GM23338 (cell line): ENCODE measurements at regions not wholly inside any gene's neighbourhood (a gene's known extent, or its start where the extent isn't known, plus 50 kb on each side); places are given as distances from the start of the nearest gene placed in this dataset.

ENCODE experiments used
- ATAC-seq: fragments of 200-7000 bp; cut with Tn5 transposase; 3 replicates; pipeline ENCODE4 v1.9.1; 2020
- DNase-seq: peaks from one replicate; pipeline ENCODE4 v3.0.0-alpha.2; 2015; ENCODE audit warnings: low spot score
- H2AFZ ChIP-seq: fragments of 200-600 bp; sonication (generic); 2 replicates; pipeline ENCODE4 v1.8.0; 2016; ENCODE audit warnings: antibody characterized with exemption, mild to moderate bottlenecking, moderate library complexity
- H3F3A ChIP-seq: fragments of 200-600 bp; sonication (generic); replicated peaks from 2 replicates; pipeline ENCODE4 v1.8.0; 2017; ENCODE audit warnings: antibody characterized with exemption, mixed run types, low read depth
- H3K27ac ChIP-seq: fragments of 200-600 bp; sonication (generic); 2 replicates; pipeline ENCODE4 v1.6.1; 2016; ENCODE audit warnings: low read depth
- H3K27me3 ChIP-seq: fragments of 200-600 bp; sonication (generic); 2 replicates; pipeline ENCODE4 v1.8.0; 2016; ENCODE audit warnings: mild to moderate bottlenecking, mixed run types, moderate library complexity; ENCODE audit not compliant: insufficient read depth
- H3K36me3 ChIP-seq: fragments of 200-600 bp; sonication (generic); 2 replicates; pipeline ENCODE4 v1.8.0; 2016; ENCODE audit warnings: mild to moderate bottlenecking; ENCODE audit not compliant: insufficient read depth
- H3K4me1 ChIP-seq: fragments of 200-600 bp; sonication (generic); 2 replicates; pipeline ENCODE4 v1.8.0; 2016; ENCODE audit warnings: mild to moderate bottlenecking, moderate library complexity; ENCODE audit not compliant: insufficient read depth
- H3K4me2 ChIP-seq: fragments of 200-600 bp; sonication (generic); 2 replicates; pipeline ENCODE4 v1.7.1; 2017; ENCODE audit warnings: mixed run types
- H3K4me3 ChIP-seq: fragments of 200-600 bp; sonication (generic); 2 replicates; pipeline ENCODE4 v1.6.1; 2016; ENCODE audit warnings: mixed run types
- H3K79me2 ChIP-seq: fragments of 200-600 bp; sonication (generic); replicated peaks from 2 replicates; pipeline ENCODE4 v1.8.0; 2017; ENCODE audit warnings: mild to moderate bottlenecking; ENCODE audit not compliant: insufficient read depth
- H3K9me2 ChIP-seq: fragments of 200-600 bp; sonication (generic); 2 replicates; pipeline ENCODE4 v1.8.0; 2017; ENCODE audit not compliant: insufficient read depth
- H4K20me1 ChIP-seq: fragments of 200-600 bp; sonication (generic); replicated peaks from 2 replicates; pipeline ENCODE4 v1.8.0; 2017; ENCODE audit warnings: mild to moderate bottlenecking; ENCODE audit not compliant: insufficient read depth
- H3K27ac Mint-ChIP-seq: 2 replicates; pipeline ENCODE4 v1.8.0; 2020; ENCODE audit warnings: inconsistent platforms, mild to moderate bottlenecking, moderate library complexity, mixed read lengths
- H3K27me3 Mint-ChIP-seq: 3 replicates; pipeline ENCODE4 v1.8.0; 2022; ENCODE audit warnings: low read depth, mild to moderate bottlenecking, moderate library complexity, mixed read lengths, inconsistent platforms; ENCODE audit not compliant: insufficient read depth, poor library complexity
- H3K36me3 Mint-ChIP-seq: 3 replicates; pipeline ENCODE4 v1.8.0; 2021; ENCODE audit warnings: low read depth, mild to moderate bottlenecking, inconsistent platforms, moderate library complexity, mixed read lengths
- H3K4me1 Mint-ChIP-seq: 3 replicates; pipeline ENCODE4 v1.8.0; 2020; ENCODE audit warnings: mild to moderate bottlenecking, inconsistent platforms, mixed read lengths
- H3K4me3 Mint-ChIP-seq: 3 replicates; pipeline ENCODE4 v1.8.0; 2021; ENCODE audit warnings: moderate library complexity, mild to moderate bottlenecking, inconsistent platforms, mixed read lengths
- H3K9me3 Mint-ChIP-seq: 3 replicates; pipeline ENCODE4 v1.8.0; 2020; ENCODE audit warnings: moderate library complexity, mild to moderate bottlenecking, inconsistent platforms, mixed read lengths
- CREB1 ChIP-seq: fragments of 250-450 bp; sonication (Bioruptor Pico); IDR thresholded peaks from 2 replicates; pipeline ENCODE4 v1.5.0; 2020; ENCODE audit warnings: low read depth, mild to moderate bottlenecking, moderate library complexity
- EZH2 ChIP-seq: fragments of 200-600 bp; sonication (generic); IDR thresholded peaks from one replicate; pipeline ENCODE4 v1.8.0; 2017; ENCODE audit warnings: antibody characterized with exemption, mild to moderate bottlenecking, low read depth; ENCODE audit not compliant: unreplicated experiment
- EZH2phosphoT487 ChIP-seq: fragments of 200-600 bp; sonication (generic); IDR thresholded peaks from one replicate; pipeline ENCODE4 v1.8.1; 2018; ENCODE audit warnings: antibody characterized with exemption; ENCODE audit not compliant: unreplicated experiment
- JUNB ChIP-seq: IDR thresholded peaks from one replicate; pipeline ENCODE4 v1.6.1; 2016; ENCODE audit warnings: antibody characterized with exemption; ENCODE audit not compliant: unreplicated experiment
- NANOG ChIP-seq: IDR thresholded peaks from 2 replicates; pipeline ENCODE4 v1.6.1; 2016; ENCODE audit warnings: antibody characterized with exemption, borderline replicate concordance
- POLR2AphosphoS5 ChIP-seq: IDR thresholded peaks from 2 replicates; pipeline ENCODE4 v1.6.1; 2016; ENCODE audit warnings: antibody characterized with exemption, low read depth
- STAT1 ChIP-seq: IDR thresholded peaks from one replicate; pipeline ENCODE4 v1.6.1; 2016; ENCODE audit warnings: antibody characterized with exemption; ENCODE audit not compliant: unreplicated experiment
- ZNF114 ChIP-seq: fragments of 250-450 bp; sonication (Bioruptor Pico); IDR thresholded peaks from 2 replicates; pipeline ENCODE4 v1.5.0; 2020; ENCODE audit warnings: mild to moderate bottlenecking, moderate library complexity
- ZNF331 ChIP-seq: fragments of 250-450 bp; sonication (Bioruptor Pico); IDR thresholded peaks from 2 replicates; pipeline ENCODE4 v1.5.0; 2020; ENCODE audit warnings: low read depth, mild to moderate bottlenecking, moderate library complexity
- TF ChIP-seq, protein P1 (sequence below): IDR thresholded peaks from 2 replicates; pipeline ENCODE4 v1.6.1; 2016; ENCODE audit warnings: antibody characterized with exemption
- TF ChIP-seq, protein P2 (sequence below), 2 experiments: fragments of 200-600 bp in 1 of 2; sonication (generic) in 1 of 2; conservative IDR thresholded peaks; 2 replicates each; pipeline versions ENCODE4 v1.5.1 to v1.6.1; 2016 to 2017; ENCODE audit warnings: antibody characterized with exemption in 2 of 2, low read depth in 2 of 2, mild to moderate bottlenecking in 2 of 2, moderate library complexity in 1 of 2
- TF ChIP-seq, protein P3 (sequence below): IDR thresholded peaks from one replicate; pipeline ENCODE4 v1.6.1; 2018; ENCODE audit warnings: antibody characterized with exemption; ENCODE audit not compliant: unreplicated experiment

DNA sequence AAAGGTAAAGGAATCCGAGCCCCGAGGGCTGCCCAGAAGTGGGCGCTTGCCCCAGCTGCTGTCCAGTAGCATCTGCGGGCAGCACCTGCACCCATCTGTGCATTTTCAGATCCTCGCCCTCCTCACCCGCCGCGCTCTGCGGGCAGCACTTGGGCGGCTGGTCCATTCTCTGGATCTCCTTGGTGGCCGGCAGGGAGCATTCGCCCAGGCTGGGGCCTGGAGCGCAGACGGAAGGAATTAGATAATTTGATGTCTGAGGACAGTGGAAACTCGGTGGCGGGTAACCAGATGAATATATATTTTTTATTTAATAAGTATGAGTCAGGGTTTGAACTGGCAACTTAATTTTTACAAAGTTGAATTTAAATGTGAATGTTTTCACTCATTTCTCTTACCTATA is 88.5 kb downstream of the NPIPB11 start (continued):
- no peak for TF ChIP-seq EZH2phosphoT487
- TF ChIP-seq, protein P1, sequence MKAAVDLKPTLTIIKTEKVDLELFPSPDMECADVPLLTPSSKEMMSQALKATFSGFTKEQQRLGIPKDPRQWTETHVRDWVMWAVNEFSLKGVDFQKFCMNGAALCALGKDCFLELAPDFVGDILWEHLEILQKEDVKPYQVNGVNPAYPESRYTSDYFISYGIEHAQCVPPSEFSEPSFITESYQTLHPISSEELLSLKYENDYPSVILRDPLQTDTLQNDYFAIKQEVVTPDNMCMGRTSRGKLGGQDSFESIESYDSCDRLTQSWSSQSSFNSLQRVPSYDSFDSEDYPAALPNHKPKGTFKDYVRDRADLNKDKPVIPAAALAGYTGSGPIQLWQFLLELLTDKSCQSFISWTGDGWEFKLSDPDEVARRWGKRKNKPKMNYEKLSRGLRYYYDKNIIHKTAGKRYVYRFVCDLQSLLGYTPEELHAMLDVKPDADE = no peak
- no peak for TF ChIP-seq ZNF114 (CRISPR knock-in tag)
- no peak for TF ChIP-seq CREB1 (CRISPR knock-in tag)
- no peak for TF ChIP-seq STAT1
- TF ChIP-seq, protein P2, sequence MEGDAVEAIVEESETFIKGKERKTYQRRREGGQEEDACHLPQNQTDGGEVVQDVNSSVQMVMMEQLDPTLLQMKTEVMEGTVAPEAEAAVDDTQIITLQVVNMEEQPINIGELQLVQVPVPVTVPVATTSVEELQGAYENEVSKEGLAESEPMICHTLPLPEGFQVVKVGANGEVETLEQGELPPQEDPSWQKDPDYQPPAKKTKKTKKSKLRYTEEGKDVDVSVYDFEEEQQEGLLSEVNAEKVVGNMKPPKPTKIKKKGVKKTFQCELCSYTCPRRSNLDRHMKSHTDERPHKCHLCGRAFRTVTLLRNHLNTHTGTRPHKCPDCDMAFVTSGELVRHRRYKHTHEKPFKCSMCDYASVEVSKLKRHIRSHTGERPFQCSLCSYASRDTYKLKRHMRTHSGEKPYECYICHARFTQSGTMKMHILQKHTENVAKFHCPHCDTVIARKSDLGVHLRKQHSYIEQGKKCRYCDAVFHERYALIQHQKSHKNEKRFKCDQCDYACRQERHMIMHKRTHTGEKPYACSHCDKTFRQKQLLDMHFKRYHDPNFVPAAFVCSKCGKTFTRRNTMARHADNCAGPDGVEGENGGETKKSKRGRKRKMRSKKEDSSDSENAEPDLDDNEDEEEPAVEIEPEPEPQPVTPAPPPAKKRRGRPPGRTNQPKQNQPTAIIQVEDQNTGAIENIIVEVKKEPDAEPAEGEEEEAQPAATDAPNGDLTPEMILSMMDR (conservative IDR thresholded peaks at IDR 0.05; ENCODE audit: low read depth in 2 of 2) = no peak
- TF ChIP-seq NANOG = no peak
- no peak for TF ChIP-seq EZH2

DNA sequence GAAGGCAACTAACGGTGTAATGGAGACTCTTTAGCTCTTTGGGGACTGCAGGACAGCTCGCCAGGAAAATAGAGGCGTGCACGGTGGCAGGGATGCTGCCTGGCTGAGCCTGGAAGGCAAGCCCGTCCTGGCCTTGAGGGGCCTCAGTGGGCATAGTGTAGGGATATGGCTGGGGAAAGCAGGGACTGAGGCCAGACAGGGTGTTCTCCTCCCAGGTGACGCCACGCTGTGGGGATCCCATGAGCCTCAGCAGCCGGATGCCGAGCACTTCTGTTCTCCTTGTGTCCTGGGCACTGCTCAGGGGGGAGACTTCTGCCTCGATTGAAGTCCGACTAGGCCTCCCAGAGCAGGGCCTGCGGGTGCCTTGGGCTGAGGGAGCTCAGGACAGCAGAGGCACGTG is 89.2 kb downstream of the NPIPB11 start:
- H3K27ac ChIP-seq = no peak overlapping the region
- no peaks in the 10 kb centered on the region for H3K79me2 ChIP-seq
- Mint-ChIP-seq H3K9me3 (no peaks in the 10 kb centered on the region), H3K4me1 (peaks cover 40% of the 10 kb centered on the region), H3K27ac (no peak overlapping the region), H3K27me3 (peaks cover 5% of the 10 kb centered on the region), H3K4me3 (no peak overlapping the region), H3K36me3 (no peaks in the 10 kb centered on the region)
- no peaks in the 10 kb centered on the region for H4K20me1 ChIP-seq
- no peak overlapping the region for H3K4me3 ChIP-seq
- H3K4me2 ChIP-seq = no peak overlapping the region
- DNase-seq (no peak), ATAC-seq (no peak)
- H3K27me3 ChIP-seq = no peaks in the 10 kb centered on the region
- H3F3A ChIP-seq = no peaks in the 10 kb centered on the region
- no peaks in the 10 kb centered on the region for H3K4me1 ChIP-seq
- no peak overlapping the region for H2AFZ ChIP-seq
- H3K36me3 ChIP-seq = no peaks in the 10 kb centered on the region
- H3K9me2 ChIP-seq = no peaks in the 10 kb centered on the region
- no peak for TF ChIP-seq JUNB
- TF ChIP-seq, protein P3, sequence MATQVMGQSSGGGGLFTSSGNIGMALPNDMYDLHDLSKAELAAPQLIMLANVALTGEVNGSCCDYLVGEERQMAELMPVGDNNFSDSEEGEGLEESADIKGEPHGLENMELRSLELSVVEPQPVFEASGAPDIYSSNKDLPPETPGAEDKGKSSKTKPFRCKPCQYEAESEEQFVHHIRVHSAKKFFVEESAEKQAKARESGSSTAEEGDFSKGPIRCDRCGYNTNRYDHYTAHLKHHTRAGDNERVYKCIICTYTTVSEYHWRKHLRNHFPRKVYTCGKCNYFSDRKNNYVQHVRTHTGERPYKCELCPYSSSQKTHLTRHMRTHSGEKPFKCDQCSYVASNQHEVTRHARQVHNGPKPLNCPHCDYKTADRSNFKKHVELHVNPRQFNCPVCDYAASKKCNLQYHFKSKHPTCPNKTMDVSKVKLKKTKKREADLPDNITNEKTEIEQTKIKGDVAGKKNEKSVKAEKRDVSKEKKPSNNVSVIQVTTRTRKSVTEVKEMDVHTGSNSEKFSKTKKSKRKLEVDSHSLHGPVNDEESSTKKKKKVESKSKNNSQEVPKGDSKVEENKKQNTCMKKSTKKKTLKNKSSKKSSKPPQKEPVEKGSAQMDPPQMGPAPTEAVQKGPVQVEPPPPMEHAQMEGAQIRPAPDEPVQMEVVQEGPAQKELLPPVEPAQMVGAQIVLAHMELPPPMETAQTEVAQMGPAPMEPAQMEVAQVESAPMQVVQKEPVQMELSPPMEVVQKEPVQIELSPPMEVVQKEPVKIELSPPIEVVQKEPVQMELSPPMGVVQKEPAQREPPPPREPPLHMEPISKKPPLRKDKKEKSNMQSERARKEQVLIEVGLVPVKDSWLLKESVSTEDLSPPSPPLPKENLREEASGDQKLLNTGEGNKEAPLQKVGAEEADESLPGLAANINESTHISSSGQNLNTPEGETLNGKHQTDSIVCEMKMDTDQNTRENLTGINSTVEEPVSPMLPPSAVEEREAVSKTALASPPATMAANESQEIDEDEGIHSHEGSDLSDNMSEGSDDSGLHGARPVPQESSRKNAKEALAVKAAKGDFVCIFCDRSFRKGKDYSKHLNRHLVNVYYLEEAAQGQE = no peak
- TF ChIP-seq ZNF331 (CRISPR knock-in tag) = no peak
- TF ChIP-seq CREB1 (CRISPR knock-in tag) = no peak
- TF ChIP-seq NANOG = no peak
- TF ChIP-seq, protein P1 = no peak
- TF ChIP-seq, protein P2 (conservative IDR thresholded peaks at IDR 0.05; ENCODE audit: low read depth in 2 of 2) = no peak
- no peak for TF ChIP-seq POLR2AphosphoS5
